ENCODE measurements at regions not wholly inside any gene's neighbourhood (a gene's known extent, or its start where the extent isn't known, plus 50 kb on each side); places are given as distances from the start of the nearest gene placed in this dataset.

DNA sequence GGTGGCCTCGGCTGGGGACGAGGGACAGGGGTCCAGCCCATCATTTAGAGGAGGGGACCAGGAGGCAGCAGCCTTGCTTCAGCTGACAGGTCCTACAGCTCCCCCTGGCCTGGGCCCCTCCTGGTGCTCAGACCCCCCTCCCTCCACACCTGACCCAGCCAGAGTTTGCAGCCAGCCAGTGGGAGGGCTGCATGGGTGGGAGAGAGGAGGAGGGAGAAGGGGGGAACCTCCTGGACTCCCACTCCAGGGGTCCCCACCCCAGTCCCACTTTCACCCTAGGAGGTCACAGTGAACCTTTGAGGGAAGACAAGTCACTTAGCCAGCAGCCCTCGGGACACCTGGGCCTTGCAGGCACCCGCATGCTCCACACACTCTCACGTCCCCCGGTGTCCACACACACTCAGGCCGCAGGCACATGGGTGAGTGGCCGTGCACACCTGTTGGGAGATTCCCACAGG is 108.9 kb upstream of the ZBTB40 start (continued):
- TF ChIP-seq, protein P1, sequence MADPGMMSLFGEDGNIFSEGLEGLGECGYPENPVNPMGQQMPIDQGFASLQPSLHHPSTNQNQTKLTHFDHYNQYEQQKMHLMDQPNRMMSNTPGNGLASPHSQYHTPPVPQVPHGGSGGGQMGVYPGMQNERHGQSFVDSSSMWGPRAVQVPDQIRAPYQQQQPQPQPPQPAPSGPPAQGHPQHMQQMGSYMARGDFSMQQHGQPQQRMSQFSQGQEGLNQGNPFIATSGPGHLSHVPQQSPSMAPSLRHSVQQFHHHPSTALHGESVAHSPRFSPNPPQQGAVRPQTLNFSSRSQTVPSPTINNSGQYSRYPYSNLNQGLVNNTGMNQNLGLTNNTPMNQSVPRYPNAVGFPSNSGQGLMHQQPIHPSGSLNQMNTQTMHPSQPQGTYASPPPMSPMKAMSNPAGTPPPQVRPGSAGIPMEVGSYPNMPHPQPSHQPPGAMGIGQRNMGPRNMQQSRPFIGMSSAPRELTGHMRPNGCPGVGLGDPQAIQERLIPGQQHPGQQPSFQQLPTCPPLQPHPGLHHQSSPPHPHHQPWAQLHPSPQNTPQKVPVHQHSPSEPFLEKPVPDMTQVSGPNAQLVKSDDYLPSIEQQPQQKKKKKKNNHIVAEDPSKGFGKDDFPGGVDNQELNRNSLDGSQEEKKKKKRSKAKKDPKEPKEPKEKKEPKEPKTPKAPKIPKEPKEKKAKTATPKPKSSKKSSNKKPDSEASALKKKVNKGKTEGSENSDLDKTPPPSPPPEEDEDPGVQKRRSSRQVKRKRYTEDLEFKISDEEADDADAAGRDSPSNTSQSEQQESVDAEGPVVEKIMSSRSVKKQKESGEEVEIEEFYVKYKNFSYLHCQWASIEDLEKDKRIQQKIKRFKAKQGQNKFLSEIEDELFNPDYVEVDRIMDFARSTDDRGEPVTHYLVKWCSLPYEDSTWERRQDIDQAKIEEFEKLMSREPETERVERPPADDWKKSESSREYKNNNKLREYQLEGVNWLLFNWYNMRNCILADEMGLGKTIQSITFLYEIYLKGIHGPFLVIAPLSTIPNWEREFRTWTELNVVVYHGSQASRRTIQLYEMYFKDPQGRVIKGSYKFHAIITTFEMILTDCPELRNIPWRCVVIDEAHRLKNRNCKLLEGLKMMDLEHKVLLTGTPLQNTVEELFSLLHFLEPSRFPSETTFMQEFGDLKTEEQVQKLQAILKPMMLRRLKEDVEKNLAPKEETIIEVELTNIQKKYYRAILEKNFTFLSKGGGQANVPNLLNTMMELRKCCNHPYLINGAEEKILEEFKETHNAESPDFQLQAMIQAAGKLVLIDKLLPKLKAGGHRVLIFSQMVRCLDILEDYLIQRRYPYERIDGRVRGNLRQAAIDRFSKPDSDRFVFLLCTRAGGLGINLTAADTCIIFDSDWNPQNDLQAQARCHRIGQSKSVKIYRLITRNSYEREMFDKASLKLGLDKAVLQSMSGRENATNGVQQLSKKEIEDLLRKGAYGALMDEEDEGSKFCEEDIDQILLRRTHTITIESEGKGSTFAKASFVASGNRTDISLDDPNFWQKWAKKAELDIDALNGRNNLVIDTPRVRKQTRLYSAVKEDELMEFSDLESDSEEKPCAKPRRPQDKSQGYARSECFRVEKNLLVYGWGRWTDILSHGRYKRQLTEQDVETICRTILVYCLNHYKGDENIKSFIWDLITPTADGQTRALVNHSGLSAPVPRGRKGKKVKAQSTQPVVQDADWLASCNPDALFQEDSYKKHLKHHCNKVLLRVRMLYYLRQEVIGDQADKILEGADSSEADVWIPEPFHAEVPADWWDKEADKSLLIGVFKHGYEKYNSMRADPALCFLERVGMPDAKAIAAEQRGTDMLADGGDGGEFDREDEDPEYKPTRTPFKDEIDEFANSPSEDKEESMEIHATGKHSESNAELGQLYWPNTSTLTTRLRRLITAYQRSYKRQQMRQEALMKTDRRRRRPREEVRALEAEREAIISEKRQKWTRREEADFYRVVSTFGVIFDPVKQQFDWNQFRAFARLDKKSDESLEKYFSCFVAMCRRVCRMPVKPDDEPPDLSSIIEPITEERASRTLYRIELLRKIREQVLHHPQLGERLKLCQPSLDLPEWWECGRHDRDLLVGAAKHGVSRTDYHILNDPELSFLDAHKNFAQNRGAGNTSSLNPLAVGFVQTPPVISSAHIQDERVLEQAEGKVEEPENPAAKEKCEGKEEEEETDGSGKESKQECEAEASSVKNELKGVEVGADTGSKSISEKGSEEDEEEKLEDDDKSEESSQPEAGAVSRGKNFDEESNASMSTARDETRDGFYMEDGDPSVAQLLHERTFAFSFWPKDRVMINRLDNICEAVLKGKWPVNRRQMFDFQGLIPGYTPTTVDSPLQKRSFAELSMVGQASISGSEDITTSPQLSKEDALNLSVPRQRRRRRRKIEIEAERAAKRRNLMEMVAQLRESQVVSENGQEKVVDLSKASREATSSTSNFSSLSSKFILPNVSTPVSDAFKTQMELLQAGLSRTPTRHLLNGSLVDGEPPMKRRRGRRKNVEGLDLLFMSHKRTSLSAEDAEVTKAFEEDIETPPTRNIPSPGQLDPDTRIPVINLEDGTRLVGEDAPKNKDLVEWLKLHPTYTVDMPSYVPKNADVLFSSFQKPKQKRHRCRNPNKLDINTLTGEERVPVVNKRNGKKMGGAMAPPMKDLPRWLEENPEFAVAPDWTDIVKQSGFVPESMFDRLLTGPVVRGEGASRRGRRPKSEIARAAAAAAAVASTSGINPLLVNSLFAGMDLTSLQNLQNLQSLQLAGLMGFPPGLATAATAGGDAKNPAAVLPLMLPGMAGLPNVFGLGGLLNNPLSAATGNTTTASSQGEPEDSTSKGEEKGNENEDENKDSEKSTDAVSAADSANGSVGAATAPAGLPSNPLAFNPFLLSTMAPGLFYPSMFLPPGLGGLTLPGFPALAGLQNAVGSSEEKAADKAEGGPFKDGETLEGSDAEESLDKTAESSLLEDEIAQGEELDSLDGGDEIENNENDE (IDR thresholded peaks at IDR 0.05; ENCODE audit: insufficient replicate concordance, low read length), result no peak
- TF ChIP-seq SIN3A (conservative IDR thresholded peaks at IDR 0.05 in 1 of 2, IDR thresholded peaks at IDR 0.05 in 1 of 2; ENCODE audit: low read depth in 1 of 2, low read length in 2 of 2) (no peak), NRF1 (IDR thresholded peaks at IDR 0.05; ENCODE audit: low read depth, low read length) (no peak)

All from H1 (cell line).